GM21390 (cell line): ENCODE measurements at regions not wholly inside any gene's neighbourhood (a gene's known extent, or its start where the extent isn't known, plus 50 kb on each side); places are given as distances from the start of the nearest gene placed in this dataset.
A peak's percentile ranks its signal among the peaks of the same experiment; 100 is the strongest.

Source experiments
- ATAC-seq: cut with Tn5 transposase; IDR thresholded peaks from one replicate; pipeline ENCODE4 v1.9.1; 2021; ENCODE audit not compliant: unreplicated experiment

DNA sequence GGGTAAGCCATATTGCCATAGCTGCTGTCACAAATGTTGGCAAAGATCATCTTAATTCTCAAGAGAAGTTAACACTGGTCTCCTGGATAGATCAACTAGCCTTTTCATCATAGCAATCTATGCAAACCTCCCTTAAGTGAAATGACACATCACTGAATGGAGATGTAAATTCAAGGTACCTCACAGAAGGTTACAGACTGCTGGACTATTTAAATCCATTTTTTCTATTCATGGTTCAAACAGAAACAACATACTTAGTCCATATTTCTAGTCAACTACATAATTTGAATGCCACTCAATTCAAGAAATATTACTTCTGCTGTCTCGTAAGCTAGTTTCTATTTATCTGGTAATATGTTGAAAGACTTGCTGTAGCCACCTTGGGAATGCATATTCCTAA is 748.3 kb downstream of the C12orf50 start:
- ATAC-seq = peak; percentile 66

DNA sequence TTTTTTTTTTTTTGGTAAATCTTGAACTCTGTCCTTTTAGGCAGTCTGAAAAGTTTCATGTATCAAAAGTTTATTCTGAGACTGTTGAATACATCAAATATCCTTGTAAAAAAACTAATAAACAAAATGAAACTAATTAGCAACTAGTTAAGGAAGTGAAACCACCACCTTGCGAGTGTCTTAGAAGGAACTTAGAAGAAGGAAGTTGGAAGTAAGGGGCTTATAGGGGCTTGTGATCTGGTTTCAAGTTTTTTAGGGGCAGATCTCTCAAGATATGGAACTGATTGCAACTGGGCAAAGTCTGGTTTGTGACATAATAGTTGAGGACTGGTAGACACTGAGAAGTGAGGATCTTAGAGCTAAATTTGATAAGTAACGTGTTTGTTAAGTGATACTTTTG is 748.8 kb downstream of the C12orf50 start:
- ATAC-seq = peak; percentile 82

DNA sequence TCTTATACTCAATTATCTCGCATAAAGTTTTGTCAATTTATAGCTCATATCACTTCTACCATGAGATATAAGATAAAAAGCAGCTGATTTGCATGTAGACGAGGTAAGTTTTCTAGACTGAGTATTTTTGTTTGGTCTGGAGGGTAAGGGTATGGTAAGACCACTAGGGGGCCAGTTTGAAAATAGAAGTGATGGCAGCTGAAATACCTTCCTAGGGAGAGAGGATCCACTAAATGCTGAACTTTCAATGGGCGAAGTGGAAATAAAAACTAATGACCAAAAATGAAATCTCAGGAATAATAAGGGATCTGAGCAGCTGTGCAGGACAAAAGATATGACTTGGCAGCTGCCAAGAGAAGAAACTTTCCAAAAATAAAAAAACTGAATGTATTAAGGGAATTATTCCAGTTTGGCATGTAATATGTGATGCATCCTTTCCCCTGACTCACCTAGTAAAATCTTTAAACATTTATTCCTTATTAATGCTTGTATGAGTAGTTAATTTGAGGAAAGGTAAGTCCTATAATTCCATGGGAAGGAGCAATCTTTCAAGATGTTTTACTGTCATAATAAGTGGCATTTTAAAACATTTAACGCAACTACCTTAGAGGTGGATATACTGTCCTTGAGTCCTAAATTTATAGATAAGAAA is 754.5 kb downstream of the C12orf50 start:
- ATAC-seq = peak; percentile 80

DNA sequence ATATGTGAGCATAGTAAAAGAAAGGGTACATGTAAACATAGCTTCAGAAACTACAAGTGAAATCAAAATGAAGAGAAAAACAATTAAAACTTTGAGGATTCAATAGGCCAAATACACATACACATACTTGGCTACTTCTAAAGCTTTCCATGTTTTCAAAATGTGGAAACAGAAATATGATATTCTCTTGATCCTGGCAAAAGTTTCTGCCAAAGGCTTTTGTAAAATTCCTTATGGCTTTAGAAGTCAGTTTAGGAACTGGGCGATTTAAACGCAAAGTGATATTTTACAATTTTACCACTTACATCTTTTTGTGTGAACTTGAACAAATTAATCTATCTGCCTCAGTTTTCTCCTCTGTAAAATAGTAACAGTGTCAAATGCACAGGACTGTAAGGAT is 756.4 kb downstream of the C12orf50 start:
- ATAC-seq = no peak

DNA sequence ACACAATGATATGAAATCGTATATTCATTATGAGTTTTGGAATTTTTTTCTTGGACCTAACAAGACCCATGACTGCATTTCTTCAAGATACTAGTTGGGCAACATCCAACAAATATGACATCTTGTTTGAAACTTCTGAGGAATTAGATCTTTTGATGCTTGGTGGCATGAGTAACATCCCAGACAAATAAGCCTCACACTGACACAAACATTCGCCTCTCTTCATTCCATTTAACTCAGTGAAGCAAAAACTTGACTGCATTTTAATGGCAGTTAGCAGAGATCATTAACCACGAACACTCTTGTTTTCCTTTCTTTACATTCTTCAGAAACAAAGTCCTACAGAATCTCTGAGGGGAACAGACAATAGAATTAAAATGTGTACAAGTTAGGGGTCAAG is 758.3 kb downstream of the C12orf50 start:
- no peak for ATAC-seq

DNA sequence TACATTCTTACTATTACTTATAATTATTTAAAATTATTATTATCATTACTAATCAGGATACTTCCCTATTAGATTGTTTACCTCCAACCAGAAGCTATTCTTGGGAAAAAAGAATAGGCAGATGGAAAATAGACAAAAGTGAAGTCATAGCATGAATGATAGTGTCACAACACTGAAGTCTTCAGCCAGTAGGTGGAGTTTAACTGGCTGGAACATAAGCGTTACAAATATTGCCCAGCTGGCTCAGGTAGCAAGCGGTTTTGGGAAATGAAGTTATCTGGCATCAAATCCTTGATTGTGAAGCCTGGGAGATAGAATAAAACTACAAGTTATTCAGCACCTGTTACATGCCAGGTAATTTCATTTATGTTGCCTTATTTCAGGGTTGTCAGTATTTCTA is 762.9 kb downstream of the C12orf50 start:
- no peak for ATAC-seq

DNA sequence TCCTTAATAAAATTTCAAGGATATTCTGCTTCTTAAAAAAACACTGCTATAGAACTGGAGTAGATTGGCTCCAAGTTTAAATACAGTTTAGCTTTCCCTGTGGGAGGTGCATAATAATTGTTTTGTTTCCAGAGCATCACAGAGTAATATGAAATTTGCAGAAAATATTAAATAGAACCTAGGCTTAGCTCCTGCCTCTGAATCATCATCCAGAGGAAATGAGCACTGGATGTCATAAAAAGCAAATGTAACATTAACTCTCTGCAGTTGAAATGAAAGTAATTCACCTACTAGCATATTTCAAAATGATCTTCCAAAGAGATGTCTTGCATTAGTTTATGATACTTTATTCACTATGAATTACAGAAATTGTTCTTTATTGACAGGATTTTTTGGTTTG is 769.8 kb downstream of the C12orf50 start:
- no peak for ATAC-seq

DNA sequence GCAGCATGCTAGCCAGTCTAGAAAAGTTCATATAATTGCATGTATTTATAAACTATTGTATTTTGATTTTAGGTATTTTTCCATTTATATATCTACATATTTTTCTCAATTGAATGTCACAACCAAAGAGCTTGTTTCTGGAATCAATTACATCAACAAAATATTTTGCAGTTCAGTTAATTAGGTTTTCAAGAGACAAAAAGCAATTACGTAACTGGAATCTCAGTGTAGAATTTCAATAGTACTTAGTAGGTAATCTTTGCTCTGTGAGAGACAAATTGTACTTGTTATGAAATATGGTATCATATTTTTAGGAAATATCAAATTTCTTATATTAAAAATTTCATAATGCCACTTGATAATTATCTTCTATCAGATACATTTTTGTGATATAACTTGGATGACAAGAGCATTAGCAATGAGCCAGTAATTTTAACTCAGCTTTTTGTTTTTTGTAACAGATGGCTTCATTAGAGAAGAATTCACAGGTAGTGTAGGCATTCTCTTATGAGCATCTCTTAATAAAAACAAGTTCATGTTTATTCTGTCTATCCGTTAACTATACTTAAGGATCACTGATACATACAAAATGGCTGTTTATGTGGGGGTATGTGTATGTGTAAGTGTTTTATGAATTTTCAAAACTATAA is 774.7 kb downstream of the C12orf50 start:
- ATAC-seq = no peak

DNA sequence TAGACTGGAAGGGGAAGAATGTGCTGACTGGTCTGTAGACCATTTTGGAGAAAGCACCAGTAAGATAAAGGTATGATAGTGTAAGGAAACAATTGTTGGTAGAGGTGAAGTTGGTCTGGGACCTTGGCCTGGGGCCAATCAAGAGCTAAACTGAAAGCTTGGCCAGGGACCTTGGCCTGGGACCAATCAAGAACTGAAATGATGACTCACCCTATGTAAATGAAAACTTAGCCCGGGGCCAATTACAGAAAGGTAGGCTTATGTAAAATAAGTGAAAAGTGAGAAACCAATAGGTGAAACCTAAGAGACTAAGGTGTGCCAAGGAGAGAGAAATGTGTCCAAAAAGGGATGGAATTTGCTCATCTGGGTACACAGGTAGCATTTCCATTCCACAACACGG is 776.0 kb downstream of the C12orf50 start:
- no peak for ATAC-seq

DNA sequence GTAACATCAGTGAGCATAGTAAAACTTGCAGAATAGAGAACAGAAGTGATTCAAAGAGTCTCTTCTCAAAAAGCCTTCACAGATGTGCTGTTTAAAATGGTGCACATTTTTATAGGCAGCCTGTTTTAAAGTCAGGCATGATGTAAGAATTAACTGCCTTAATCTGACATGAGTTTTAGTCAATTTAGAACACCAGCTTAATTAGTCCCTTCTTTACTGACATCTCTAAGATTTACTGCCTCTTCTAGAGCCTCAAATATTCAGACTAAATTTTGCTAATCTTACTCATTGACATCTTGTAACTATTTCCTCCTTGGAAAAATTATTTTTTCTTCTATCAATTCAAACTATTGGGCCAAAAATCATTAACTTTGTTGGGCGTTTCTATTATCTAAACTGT is 782.5 kb downstream of the C12orf50 start:
- no peak for ATAC-seq

DNA sequence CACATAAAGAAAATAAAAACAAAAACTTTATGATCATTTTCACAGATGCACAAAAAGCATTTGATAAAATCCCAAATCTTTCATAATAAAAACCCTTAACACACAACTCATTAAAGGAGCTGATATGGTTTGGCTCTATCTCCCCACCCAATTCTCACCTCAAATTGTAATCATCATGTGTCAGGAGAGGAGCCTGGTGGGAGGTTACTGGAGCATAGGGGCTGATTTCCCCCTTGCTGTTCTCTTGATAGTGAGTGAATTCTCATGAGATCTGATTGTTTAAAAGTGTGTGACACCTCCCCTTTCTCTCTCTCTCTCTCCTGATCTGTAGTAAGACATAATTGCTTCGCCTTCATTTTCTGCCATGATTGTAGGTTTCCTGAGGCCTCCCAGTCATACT is 790.7 kb downstream of the C12orf50 start:
- no peak for ATAC-seq

DNA sequence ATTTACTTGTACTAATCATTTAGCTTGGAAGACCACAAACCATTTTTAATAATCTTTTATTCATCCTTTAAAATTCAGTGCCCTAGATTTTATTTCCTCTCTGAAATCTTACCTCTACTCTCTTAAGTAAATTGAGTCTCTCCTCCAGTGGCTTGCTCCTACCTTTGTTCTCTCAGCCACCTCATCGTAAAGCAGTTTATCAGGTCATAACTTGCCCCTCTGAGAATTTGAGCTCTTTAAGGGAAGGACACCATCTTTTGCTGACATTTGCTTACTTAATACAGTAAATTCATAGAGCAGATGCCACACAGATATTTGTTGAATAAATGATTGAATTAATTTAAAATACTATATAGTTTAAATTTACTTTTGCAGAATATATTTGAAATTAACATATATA is 794.3 kb downstream of the C12orf50 start:
- no peak for ATAC-seq

DNA sequence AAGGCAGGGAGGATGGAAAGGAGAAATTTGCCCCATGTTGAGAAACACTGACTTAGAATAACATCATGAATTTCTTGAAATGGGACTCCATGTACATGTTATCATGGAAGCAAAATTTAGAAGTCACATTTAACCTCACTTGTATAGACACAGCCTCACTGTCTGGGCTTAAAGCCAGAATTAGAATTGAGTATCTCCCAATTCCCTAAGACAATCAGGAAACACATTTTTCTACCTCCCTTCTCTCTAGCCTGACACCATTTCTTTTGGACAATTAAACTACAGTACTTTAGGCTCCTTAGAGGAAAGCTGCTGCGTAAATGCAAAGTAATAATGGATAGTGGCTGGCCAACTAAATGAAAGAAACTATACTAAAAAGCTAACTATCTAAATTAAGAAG is 795.5 kb downstream of the C12orf50 start:
- no peak for ATAC-seq

DNA sequence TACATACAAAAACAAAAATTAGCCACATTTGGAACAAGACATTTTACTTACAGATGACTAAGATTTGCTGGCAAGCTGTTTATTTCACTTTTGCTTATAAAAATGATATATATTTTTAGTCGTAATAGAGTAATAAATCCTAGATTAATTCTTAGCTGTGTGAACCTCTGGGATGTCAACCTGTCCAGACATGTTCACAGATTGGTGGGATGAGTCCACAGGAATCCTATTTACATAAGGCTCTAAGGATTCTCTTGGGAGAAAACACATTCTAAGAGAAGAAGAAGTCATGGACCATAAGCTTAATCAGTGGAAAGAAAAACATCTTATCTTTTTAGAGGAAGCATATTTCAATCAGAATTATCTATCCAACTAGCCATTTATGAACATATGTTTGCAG is 797.4 kb downstream of the C12orf50 start:
- ATAC-seq = no peak

DNA sequence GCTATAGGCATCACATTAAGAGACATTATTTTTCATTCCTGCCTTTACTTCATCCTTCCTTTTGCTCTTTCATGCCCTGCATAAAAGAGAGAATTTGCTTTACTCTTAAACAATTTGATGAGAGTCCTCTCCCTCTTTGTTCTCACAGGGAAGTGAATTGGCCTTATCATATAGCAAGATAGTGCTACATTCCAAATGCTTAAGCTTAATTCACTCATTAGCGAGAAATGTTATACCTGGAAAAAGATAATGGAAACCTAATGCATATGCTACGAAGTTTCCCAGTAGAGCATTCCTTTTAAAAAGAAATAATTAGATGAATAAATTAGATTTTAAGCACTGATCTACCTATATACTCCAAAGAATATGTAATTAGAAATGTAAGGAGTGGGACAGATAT is 798.8 kb downstream of the C12orf50 start:
- ATAC-seq = no peak

DNA sequence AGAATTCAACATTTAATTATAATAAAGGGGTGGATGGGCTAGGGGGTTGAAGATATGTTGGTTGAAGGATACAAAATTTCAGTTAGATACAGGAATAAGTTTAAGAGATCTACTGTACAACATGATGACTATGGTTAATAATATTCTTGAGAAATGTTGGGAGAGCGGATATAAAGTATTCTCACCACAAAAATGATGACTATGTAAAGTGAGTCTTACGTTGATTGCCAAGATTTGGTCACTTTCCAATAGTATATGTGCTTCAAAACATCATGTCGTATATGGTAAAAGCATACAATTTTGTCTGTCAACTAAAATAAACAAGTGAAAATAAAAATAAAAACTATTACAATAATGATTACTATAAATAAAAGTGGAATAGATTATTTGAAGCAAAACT is 802.0 kb downstream of the C12orf50 start:
- no peak for ATAC-seq

DNA sequence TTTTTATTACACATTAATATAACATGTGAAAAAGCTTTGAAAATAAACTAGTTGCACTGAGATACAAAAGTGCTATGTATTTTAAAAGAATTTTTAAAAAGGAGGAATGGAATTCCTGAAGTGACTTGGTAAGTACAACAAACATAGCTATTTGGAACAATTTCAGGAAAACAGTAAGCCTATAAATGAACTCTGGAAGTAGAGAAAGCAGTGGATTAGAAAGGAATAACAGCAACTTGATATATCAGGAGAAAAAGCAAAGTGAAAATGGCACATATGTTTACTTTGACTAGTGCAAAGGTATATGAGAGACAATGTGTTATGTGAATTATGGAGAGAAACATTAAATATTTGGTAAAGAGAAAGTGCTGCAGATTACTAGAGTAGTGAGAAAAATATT is 811.7 kb downstream of the C12orf50 start:
- no peak for ATAC-seq

DNA sequence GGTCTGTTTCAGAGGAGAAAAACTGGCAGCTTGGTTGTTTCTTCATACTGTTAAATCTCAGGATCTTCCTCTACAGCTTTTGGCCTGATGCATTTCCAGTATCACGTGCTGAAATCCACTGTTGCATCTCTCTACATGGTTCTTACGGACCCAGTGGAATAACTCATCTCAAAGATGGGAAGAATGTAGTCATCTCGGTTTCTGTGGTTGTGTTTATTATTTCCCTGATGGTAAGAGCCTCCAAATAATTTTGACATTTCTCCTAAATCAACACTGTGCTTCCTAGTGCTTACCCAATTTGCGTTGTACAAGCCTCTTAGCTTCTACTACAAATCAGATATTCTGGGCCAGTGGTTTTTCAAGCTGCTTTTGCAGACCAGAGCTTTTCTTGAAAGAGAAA is 812.8 kb downstream of the C12orf50 start:
- ATAC-seq = no peak

DNA sequence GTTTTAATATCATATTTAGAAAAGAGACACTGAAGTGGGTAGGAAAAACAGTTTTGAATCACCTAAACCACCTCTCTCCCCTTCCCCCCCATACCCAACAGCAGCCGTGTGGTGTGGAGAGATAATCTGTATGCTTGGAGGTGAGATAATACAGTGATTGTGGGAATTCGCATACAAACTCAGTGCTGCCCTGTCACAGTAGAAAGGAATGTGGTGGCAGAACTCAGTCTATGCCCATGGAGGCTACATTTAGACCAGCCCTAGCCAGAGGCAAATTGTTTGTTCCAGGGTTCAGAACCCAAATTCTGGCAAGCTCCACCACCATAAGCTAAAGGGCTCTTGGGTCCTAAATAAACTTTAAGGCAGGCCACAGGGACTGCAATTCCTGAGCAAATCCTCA is 827.0 kb downstream of the C12orf50 start:
- no peak for ATAC-seq

DNA sequence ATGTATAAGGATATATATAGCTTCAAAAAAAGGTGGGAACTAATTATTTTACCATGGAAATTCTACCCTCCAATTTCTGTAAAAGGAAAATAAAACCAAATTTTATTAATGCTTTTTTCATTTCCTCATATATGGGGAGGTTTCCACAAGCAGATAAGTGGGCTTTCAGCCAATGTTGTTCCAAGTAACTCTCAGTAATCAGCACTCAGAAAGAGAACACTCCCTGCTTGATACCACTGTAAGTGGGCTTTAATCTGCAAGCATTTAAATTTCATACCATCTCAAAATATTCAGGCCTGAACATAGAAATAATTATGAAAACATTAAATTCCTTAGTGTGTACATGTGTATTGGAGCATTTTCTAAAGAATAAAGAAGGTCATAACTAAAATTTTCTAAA is 827.6 kb downstream of the C12orf50 start:
- ATAC-seq = no peak

DNA sequence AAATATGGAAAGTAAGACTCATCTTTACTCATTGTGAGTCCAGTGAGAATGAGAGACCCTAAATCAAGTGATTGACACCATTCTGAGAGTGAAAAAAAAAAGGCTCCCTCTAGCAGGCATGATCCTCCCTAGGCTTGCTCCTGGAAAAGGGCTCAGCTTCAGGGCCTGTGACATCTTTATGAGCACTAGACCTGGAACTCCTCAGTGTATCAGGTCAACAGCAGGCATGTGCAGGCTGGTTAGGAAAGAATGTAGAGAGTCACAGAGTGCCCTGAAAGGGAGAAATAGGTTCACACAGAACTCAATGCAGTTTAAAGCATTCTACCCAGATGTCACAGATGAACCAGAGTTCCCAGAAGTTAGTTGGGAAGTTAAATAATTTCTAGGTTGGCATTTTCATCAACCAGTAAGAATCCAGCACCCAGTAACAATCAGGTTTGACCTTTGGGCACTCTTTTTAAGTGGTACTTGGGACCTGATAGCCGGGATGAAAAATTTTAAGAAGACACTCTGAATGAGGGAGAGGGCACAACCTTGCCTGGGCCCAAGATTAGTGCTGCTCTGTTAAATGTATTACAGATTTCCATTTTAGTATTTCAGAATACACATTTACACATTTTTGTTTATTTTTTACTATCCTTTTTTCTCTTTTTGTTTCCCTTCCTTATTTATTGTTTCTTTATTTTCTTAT is 828.8 kb downstream of the C12orf50 start:
- no peak for ATAC-seq

DNA sequence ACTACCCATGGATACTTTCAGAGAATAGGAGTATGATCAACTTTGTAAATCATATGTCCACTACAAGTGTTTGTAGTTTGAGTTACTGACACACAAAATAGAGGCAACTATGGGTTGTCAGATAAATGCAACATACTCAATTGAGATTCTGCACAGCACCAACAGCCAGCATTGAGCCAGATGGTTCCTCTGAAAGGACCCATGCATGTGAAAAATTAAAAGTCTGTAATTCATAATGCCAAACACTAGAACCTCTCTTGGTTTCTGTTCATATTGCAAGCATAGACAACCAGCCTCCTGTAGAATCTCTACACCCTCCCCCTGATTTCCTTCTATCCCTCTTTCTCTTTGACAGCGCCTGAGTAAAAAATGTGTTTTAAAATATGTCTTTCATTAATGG is 831.0 kb downstream of the C12orf50 start:
- ATAC-seq = no peak

DNA sequence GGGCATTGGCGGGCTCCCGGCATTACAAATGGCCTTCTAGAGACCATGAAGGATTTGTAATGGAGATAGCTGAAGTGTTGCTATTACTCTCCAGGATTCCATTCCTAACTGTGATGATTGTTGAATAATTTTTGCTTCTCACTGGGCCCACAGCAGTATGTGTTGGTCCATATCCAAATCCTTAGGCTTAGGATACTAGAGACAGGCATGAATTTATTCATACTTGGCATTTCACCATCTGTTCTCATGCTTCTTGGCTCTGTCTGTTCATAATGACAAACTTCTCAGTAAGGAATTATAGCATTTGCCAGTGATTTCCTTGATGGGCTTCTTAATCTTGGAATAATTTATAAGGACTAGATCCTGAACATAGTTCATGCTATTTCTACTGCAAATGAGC is 832.9 kb downstream of the C12orf50 start:
- ATAC-seq = no peak
